Tibial nerve (tissue), 3 donors: ENCODE measurements at regions not wholly inside any gene's neighbourhood (a gene's known extent, or its start where the extent isn't known, plus 50 kb on each side); places are given as distances from the start of the nearest gene placed in this dataset.

Experiments used
- POLR2A ChIP-seq, 2 donors: fragments of 450-650 bp; IDR thresholded peaks; one replicate each; pipeline ENCODE4 v1.6.1; 2017; ENCODE audit warnings: antibody characterized with exemption in 2 of 2, mild to moderate bottlenecking in 2 of 2, moderate library complexity in 2 of 2
- TF ChIP-seq, protein P1 (sequence below), 5 experiments: fragments of 200-600 bp in 3 of 5; fragments of 450-650 bp in 2 of 5; sonication (generic) in 3 of 5; IDR thresholded peaks; one replicate each; pipeline ENCODE4 v1.5.1; 2016 to 2019; ENCODE audit warnings: antibody characterized with exemption in 5 of 5, mild to moderate bottlenecking in 3 of 5, moderate library complexity in 2 of 5

DNA sequence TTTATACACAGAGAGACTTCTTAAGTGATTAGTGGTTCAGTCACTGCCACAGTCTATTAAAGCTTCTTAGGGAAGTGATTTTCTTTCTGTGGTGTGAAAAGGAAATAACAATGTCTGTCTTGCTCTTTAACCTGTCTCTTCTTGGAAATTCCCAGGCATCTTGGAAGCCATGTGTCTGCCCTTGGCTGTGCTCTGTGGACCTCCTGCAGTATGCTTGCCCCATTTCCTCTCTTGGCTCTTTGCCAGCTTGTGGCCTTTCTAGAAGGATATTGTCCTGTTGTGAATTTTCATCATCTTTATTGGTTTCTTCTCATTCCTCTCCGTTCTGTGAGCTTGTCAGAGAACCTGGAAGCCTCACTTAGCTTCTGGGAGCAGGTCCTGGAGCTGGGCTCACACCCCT, 338.4 kb upstream of the C2CD4B start:
- TF ChIP-seq, protein P1, sequence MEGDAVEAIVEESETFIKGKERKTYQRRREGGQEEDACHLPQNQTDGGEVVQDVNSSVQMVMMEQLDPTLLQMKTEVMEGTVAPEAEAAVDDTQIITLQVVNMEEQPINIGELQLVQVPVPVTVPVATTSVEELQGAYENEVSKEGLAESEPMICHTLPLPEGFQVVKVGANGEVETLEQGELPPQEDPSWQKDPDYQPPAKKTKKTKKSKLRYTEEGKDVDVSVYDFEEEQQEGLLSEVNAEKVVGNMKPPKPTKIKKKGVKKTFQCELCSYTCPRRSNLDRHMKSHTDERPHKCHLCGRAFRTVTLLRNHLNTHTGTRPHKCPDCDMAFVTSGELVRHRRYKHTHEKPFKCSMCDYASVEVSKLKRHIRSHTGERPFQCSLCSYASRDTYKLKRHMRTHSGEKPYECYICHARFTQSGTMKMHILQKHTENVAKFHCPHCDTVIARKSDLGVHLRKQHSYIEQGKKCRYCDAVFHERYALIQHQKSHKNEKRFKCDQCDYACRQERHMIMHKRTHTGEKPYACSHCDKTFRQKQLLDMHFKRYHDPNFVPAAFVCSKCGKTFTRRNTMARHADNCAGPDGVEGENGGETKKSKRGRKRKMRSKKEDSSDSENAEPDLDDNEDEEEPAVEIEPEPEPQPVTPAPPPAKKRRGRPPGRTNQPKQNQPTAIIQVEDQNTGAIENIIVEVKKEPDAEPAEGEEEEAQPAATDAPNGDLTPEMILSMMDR (IDR thresholded peaks at IDR 0.05), result no peak
- TF ChIP-seq POLR2A (IDR thresholded peaks at IDR 0.05), result no peak
